ENCODE measurements at regions not wholly inside any gene's neighbourhood (a gene's known extent, or its start where the extent isn't known, plus 50 kb on each side); places are given as distances from the start of the nearest gene placed in this dataset.

DNA sequence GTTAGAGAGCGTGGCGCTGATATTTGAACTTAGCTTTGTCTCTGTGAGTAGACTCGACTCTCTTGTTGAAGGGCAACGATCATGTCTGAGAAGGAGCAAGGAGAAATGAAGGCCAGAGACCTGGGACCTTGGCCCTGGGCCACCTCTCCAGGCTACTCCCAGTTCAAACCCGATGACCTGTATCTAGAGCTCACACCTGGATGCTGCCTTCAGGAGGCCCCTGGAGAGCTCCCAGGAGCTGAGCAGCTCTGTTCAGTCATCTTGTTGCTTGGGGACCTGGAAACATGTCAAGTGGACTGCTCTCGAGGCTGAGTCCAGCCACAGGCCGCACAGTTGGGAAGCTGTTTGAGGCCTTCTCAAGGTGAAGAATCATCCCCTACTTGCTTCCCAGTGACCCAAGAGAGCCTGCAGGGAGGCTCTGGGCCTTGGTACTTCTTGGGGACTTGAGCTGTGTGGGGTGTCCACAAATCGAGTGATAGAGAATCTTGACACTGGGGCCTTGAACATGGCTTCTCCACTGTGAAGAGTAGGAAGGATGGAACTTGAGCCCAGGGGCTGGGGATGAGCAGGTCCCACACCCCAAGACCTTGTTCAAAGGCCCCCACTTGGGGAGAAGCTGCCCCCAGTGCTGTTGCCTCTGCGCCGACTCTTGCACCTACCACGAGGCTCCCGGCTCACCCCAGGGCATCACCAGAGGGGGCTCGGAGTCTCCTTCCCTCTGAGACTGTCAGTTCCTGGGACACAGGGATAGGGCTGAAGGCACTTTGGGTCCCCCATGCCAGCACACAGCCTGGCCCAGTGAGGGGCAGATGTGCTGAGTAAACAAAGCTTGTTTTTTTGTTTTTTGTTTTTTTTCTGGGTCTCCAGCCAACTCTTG is 112.1 kb downstream of the IRX5 start:
- no peak for TF ChIP-seq GATA2 (IDR thresholded peaks at IDR 0.05; ENCODE audit: low read depth, low read length)
- TF ChIP-seq GATA3 (IDR thresholded peaks at IDR 0.05; ENCODE audit: low read depth, low read length): no peak

DNA sequence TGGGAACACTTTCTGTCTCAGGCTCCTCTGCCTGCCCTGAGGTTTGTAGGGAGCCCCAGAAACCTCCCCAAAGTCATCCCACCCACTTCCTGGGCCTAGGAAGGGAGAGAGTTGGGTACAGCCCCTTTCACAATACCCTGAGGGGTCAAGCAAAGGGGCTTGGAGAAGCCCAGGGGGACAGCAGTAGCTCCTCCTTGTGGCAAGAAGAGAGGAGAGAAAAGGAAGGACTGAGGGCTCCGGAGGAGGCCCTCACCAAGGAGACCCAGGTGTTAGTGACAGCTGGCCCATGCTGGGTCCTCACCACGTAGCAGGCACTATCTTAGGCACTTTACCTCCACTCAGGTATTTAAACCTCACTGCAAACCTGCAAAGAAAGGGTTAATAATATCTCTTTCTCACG is 112.8 kb downstream of the IRX5 start:
- TF ChIP-seq GATA2 (IDR thresholded peaks at IDR 0.05; ENCODE audit: low read depth, low read length) (no peak), GATA3 (IDR thresholded peaks at IDR 0.05; ENCODE audit: low read depth, low read length) (no peak)

DNA sequence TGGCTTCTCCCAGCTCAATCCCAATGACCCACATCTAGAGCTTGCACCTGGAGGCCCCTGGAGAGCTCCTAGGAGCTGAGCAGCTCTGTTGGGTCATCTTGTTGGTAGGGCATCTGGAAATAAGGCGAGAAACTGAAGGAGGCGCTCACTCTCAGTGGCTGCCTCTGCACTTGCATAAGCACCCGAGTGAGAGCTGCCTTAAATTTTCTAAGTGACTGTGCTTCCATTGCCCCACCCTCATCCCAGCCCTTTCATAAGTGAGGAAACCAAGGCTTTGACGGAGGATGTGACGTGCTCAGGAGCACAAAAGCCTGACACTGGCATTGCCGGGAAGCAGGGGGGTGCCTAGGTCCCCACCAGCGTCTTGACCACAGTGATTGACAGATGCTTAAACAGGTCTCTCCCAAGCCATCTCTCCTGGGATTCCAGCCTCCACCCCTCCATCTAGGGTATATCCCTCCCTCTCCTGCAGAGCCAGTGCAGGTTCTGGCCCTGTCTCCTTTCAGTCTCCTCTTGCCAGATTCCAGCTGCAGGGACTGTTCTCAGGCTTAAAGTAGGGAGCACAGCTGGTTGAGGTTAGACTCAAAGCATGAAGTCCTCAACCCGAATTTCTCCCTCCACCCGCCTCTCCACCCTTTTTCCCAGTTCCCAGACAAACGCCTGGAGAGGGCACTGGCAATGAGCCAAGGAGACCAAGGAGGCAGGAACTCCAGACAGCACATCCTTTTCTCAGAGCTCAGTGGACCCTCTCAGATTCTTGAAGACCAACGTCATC is 113.7 kb downstream of the IRX5 start:
- TF ChIP-seq GATA3 (IDR thresholded peaks at IDR 0.05; ENCODE audit: low read depth, low read length): no peak

DNA sequence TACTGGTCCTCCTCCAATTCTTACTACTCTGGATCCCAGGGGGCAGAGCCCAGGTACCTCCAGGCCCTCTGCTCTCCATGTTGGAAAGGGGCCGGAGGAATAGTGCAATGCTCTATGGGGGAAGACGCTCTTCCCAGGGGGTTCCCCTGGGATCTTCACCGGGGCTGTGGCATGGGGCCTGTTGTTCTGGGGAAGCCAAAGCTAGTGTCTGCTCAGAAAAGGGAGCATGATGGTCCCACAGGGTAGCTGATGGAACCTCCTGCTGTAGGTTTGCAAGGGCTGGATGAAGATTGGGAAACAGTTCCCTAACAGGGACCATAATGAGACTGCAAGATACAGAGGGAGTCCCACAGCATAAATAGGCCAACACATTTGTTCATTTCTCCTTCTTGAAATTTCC is 114.7 kb downstream of the IRX5 start:
- TF ChIP-seq GATA3 (IDR thresholded peaks at IDR 0.05; ENCODE audit: low read depth, low read length): no peak
- TF ChIP-seq GATA2 (IDR thresholded peaks at IDR 0.05; ENCODE audit: low read depth, low read length): no peak

DNA sequence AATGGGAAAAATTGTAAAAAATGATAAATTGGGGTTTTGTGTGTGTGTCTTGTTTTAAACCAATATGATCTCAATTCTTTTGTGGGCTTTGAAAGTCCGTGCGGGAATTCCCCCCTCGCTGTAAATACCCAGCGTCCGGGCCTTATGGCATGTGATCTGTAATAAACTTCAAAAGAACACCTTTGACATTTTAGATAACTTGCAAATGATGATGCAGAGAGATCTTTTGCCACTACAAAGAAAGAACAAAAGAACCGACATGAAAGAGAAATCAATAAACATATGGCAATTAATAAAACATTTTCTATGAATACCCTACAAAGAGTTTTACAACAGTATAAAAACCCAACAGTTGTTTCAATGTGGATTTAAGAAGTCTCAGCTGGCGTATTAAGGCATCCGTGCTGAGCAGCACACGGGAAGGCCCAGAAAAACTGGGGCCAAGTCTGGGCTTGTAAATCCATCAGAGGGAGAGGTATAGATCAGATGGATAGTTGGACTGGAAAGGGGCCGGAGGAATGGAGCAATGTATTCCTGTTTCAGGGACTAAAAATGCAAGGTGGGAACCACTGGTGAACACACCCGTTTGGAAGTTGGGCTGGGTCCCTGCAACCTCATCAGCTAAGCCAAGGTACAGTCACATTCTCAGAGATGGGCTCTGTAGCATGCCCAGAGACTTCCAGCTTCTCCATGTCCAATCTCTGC is 115.2 kb downstream of the IRX5 start:
- TF ChIP-seq GATA3 (IDR thresholded peaks at IDR 0.05; ENCODE audit: low read depth, low read length): no peak
- TF ChIP-seq GATA2 (IDR thresholded peaks at IDR 0.05; ENCODE audit: low read depth, low read length): no peak

DNA sequence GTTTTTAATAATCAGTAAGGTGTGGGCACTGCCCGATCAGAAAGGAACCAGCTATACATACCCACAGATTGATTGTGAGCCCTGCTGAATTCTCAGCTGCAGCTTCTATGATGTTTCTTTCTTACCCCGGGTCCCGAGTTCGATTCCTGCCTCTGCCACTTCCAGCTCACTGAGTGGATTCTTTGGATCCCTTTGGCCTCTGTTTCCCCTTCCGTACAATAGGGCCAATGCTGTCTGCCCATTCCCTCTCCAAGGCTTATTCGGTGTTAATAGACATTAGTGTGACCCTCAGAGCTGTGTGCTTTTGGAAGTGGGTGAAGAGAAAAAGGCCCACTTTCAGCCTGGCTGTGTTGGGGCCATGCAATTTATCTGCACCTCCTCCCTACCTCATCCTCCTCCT is 115.8 kb downstream of the IRX5 start:
- TF ChIP-seq GATA2 (IDR thresholded peaks at IDR 0.05; ENCODE audit: low read depth, low read length) (no peak), GATA3 (IDR thresholded peaks at IDR 0.05; ENCODE audit: low read depth, low read length) (no peak)

DNA sequence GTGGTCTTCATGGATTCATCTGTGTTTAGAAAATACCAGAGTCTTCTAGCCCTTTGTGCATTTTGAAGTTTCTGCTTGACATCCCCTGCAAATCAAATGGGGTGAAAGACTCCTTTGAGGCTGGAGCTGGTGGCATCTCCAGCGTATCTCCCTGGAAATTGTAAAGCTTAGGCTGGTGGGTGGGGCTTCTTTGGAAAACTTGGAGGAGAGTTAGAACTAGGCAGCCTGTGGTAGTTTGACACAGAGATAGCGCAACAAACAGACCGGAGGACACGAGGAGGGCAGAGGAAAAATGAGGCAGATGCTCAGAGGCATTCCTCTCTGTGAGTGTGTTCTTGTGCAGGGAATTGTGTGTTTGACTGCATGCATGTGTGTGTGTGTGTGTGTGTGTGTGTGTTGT is 116.3 kb downstream of the IRX5 start:
- TF ChIP-seq GATA3 (IDR thresholded peaks at IDR 0.05; ENCODE audit: low read depth, low read length) (no peak), GATA2 (IDR thresholded peaks at IDR 0.05; ENCODE audit: low read depth, low read length) (no peak)

DNA sequence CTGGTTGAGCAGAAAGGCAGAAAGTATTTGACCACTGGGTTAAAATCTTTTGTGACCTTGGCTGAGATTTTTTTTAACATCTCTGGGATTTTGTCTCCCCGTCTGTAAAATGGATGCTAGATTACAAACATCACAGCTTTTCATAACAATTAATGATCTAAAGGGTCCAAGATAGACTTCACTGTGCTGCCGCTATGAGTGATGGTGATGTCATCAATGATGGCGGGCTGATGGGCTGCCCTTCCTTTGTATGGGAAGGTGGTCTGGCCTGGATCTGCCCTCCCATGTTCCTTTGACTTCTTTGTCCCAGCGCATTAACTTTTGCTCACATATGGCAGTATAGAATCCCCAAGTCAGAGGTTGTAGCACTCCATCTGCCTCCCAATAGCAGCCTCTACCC is 116.7 kb downstream of the IRX5 start:
- no peak for TF ChIP-seq GATA3 (IDR thresholded peaks at IDR 0.05; ENCODE audit: low read depth, low read length)
- no peak for TF ChIP-seq GATA2 (IDR thresholded peaks at IDR 0.05; ENCODE audit: low read depth, low read length)

DNA sequence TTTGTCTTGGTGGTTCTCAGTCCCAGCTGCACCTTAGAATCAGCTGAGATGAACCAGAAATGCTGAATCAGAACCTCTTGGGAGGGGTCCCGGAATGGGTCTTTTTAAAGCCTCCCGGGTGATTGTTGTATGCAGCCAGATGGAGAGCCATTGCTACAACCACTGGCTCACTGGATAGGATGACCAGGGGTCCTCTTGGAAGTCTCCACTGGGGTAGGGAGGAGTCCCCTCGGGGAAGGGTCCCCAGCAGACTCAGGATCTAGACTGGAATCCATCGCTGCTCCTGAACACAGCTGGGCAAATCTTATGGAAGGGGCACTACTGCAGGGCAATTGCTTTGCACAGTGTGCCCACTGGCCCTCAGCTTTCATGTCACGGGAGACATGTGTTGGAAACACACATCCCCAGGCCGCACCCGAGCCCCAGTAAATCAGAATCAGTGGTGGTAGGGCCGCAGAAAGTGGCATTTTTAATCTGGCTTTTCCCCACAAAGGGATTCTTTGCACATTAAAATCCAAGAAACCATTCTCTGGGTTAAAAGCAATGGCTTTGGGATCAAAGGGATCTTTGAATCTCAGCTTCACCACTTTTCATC is 117.3 kb downstream of the IRX5 start:
- no peak for TF ChIP-seq GATA3 (IDR thresholded peaks at IDR 0.05; ENCODE audit: low read depth, low read length)
- no peak for TF ChIP-seq GATA2 (IDR thresholded peaks at IDR 0.05; ENCODE audit: low read depth, low read length)

DNA sequence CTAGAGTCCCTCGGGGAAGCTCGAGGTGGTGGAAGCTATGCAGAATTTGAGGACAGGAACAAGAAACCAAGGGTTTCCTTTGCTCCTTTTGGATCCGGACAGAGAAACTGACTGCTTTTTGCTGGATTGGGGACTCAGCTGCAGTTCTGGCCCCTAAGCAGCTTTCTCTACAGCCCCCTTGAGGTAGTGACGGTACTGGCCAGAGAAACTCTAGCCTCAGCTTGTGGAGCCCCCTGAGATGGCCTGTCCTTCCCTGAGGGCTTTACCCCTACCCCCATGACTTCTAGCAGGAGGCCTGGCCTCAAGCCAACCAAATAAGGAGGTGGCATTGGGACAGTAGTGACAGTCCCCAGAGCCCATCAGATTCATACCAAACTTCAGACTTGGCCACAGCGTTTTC is 118.1 kb downstream of the IRX5 start:
- TF ChIP-seq GATA3 (IDR thresholded peaks at IDR 0.05; ENCODE audit: low read depth, low read length) (no peak), GATA2 (IDR thresholded peaks at IDR 0.05; ENCODE audit: low read depth, low read length) (no peak)

DNA sequence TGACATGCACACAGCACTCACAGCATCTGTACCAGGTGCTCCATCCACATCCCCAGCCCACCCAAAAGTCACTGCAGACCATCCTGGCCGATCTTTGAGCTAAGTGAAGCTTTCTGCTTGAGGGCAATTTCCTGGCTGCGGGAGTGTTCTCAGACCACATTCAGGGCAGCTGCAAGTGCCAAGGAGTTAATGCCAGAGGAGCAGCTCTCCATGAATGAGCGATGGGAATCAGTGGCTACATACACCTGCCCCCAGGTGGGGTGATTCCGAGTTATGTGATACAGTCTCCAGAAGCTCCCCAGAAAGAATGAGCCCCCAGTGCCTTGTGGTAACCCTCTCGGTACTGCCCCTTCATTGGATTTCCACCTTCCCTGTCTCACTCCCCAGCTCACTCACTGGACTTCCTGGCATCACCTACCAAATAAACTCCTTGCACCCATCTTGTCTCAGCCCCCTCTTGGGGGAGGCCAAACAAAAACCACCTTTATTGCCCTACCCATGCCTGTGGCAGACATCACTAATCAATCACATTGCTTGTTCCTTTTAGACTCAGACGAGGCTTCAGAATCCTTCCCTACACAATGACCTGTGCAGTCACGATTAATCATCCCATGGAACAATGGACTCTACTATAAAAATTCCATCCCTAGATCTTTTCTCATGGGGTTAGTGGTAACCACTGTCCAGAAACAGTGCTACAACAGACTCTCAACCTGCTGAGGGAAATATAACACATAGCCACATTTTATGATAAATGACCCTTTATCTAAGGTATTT is 121.1 kb downstream of the IRX5 start:
- TF ChIP-seq GATA3 (IDR thresholded peaks at IDR 0.05; ENCODE audit: low read depth, low read length): no peak
- TF ChIP-seq GATA2 (IDR thresholded peaks at IDR 0.05; ENCODE audit: low read depth, low read length): no peak

DNA sequence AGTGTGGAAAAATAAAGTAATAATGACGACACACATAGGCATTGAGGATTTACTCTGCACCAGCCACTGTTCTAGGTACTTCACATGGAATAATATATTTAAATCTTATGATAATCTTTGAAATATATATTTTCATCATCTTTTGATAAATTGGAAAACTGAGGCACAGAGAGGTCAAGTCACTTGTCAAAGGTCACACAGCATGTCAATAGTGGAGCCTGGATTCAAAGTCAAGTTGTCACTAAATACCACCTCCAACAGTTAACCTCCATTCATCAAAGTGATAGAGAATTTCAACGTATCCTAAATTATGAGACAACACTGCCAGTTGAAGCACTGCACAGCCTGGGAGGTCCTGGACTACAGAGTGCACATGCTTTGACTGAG is 121.7 kb downstream of the IRX5 start:
- TF ChIP-seq GATA2 (IDR thresholded peaks at IDR 0.05; ENCODE audit: low read depth, low read length) (no peak), GATA3 (IDR thresholded peaks at IDR 0.05; ENCODE audit: low read depth, low read length) (no peak)

DNA sequence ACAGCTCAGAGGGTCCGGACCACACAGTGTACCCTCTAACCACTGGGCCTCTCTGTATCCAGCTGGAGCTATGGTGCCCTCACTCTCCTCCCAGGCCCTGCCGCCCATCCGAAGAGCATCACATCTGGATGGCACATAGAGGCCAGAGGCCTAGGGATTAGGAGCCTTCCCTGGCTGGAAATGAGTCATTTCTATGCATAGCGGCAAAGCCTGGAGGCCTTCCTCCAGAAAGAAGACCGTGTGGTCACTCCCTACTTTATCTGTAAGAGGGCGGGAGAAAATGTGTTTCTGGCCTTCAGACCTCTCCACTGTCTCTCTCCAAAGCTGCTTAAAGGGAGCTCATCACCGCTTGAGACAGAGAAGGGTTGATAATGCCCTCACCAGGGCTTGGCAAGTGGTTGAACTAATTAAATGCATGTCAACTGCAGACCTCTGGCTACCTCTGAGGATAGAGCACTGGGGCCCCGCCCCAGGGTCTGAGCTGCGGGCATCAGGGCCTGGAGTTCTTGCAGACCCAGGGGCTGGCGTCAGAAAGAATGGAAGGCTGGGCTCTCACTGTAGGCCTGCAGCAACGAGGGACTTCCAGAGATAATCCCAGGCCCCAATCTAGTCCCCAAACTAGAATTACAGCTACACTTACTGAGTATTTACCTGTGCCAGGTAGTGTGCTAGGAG is 122.2 kb downstream of the IRX5 start:
- TF ChIP-seq GATA2 (IDR thresholded peaks at IDR 0.05; ENCODE audit: low read depth, low read length) (no peak), GATA3 (IDR thresholded peaks at IDR 0.05; ENCODE audit: low read depth, low read length) (no peak)

Measured in SH-SY5Y (cell line).